Stimulated activated CD4-positive, alpha-beta T cell treated with anti-CD3 and anti-CD28 coated beads, Interleukin-12 subunit alpha, Interleukin-12 subunit beta, amount 100 ng/mL, for 48 hours (primary cell): ENCODE measurements at regions not wholly inside any gene's neighbourhood (a gene's known extent, or its start where the extent isn't known, plus 50 kb on each side); places are given as distances from the start of the nearest gene placed in this dataset.
A peak's percentile ranks its signal among the peaks of the same experiment; 100 is the strongest.

ENCODE experiments used
- DNase-seq, 3 donors: peaks; one replicate each; pipeline ENCODE4 v3.0.0-alpha.2; 2020; ENCODE audit warnings: low read depth in 2 of 3, low spot score in 1 of 3

GRCh38 chr17:45679426-45679825, 104.7 kb upstream of the CRHR1 start:
- DNase-seq = no peak

GRCh38 chr17:45680360-45680759, 103.8 kb upstream of the CRHR1 start:
- DNase-seq = no peak

- DNase-seq = no peak
These were observed 102.4 kb upstream of the CRHR1 start for GRCh38 chr17:45681706-45682105.

DNA sequence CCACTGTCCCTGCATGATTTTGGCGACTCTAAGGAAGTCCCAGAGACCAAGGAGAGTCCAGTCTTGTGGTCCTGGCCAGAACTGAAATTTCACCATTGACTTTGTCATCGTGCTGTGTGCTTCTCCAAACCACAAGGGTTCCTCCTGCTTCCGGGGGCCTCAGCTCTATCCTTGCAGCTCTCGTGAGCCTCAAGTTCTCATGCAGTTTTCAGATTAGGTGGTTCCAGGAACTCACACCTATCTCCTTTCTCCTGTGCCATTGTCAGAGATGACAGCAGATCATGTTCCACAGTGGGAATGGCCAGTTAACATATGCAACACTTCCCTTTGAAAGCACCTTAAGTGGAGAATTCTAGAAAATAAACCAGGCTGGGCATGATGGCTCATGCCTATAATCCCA, 97.9 kb upstream of the CRHR1 start:
- no peak for DNase-seq

DNA sequence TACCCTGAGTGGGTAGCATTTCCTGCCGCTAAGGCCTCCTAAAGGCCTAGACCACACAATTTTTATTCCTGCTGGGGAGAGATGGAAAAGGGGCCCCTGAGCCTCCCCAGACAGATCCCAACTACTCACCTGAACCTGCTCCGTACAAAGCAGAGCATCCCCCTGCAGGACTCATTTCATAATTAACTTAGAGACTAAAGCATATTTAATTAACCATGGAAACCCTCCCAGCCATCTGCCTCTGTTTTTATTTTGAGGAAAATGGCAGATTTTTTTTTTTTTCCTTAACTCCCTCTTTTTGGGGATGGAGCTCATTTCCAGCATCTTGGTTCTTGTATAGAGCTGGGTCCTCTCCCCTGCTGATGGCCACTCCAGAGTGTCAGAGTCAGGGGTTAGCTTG, 96.5 kb upstream of the CRHR1 start:
- no peak for DNase-seq

- no peak for DNase-seq
These were observed 95.8 kb upstream of the CRHR1 start for GRCh38 chr17:45688353-45688752.

GRCh38 chr17:45688820-45689219, 95.3 kb upstream of the CRHR1 start:
- DNase-seq = no peak

DNA sequence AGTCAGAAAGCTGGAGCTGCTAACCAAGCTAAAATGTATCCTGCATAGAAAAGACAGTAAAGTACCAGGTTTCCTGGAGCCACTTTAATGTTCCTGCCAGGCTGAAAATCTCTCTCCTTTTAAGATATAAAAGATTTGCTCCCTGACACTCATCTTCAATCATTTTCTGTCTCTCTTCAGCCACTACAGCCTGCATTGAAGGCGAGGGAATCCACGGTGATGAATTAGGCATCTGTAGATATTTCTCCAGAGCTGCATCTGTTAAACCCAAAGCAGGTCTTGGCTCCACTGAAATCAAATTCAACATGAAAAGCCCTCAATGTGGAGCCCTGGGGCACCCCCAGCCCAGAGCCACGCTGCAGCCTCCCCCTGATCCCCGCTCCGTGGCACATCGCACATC, 94.7 kb upstream of the CRHR1 start:
- no peak for DNase-seq

- no peak for DNase-seq
These were observed 93.4 kb upstream of the CRHR1 start for GRCh38 chr17:45690625-45691275.

DNA sequence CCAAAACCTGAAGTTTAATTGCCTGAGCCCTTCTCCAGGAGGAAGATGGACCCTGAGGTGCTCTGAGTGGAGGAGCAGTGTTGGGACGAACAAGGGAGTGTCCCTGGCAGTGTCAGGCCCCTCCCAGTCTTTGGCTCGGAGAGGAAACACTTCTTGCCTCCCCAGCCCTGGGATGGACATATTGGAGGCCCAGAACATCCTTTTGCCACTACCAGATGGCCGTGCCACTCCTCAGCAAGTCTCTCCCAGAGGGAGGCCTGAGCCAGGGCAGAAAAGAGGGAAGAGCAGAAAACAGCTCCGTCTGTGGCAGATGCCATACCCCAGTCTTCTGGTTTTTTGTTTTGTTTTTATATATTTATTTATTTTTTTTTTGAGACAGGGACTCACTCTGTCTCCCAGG, 91.5 kb upstream of the CRHR1 start:
- no peak for DNase-seq

DNA sequence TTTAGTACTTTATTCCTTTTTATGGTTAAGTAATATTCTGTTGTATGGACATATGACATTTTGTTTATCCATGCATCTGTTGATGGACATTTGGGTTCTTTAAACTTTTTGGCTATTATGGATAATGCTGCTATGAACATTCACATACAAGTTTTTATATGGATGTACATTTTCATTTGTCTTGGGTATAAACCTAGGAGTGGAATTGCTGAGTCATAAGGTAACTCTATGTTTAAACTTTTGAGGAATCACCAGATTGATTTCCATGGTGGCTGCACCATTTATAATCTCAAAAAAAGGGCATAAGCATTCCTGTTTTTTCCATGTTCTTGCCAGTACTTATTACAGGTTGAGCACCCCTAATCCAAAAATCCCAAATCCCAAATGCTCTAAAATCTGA, 90.3 kb upstream of the CRHR1 start:
- DNase-seq = no peak

DNA sequence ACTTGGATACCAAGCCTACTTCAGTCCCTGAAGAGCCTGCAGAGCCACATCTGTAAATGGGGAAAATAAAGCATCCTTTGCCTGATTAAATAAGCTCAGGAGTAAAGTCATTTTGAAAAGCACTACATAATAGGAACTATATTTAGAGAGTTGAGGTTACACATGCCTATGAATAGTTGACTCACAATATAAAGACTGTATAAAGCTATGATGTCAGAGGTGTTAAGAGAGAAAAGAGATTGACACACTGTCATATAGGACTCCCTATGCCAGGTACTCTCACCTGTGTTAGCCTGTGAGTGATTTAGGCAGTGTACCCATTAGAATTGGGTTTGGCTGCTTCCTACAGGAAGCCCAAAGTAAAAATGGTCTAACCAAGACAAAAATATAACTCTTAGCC, 87.7 kb upstream of the CRHR1 start:
- no peak for DNase-seq

DNA sequence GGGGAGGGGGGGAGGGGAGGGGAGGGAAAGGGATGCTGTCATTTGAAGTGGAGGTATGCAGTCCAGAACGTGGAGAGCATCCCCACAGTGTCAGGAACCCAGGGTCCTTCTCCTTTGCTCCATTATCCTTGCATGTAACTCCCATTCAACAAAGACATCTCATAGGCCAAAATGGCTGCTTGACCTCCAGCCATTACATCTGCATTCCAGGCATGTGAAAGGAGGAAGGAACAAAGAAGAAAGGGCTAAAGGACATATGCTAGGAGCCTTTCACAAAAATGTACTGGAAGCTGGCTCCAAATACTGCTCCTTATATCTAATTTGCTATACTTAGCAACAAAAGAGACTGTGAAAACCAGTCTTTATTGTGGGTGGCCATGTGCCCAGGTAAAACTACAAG, 87.0 kb upstream of the CRHR1 start:
- no peak for DNase-seq

GRCh38 chr17:45700171-45701090, 83.7 kb upstream of the CRHR1 start:
- DNase-seq = no peak

- no peak for DNase-seq
These were observed 81.4 kb upstream of the CRHR1 start for GRCh38 chr17:45702666-45703266.

- DNase-seq = no peak
These were observed 80.8 kb upstream of the CRHR1 start for GRCh38 chr17:45703348-45703747.

GRCh38 chr17:45703806-45704205, 80.3 kb upstream of the CRHR1 start:
- no peak for DNase-seq

GRCh38 chr17:45704251-45704650, 79.9 kb upstream of the CRHR1 start:
- DNase-seq = no peak

DNA sequence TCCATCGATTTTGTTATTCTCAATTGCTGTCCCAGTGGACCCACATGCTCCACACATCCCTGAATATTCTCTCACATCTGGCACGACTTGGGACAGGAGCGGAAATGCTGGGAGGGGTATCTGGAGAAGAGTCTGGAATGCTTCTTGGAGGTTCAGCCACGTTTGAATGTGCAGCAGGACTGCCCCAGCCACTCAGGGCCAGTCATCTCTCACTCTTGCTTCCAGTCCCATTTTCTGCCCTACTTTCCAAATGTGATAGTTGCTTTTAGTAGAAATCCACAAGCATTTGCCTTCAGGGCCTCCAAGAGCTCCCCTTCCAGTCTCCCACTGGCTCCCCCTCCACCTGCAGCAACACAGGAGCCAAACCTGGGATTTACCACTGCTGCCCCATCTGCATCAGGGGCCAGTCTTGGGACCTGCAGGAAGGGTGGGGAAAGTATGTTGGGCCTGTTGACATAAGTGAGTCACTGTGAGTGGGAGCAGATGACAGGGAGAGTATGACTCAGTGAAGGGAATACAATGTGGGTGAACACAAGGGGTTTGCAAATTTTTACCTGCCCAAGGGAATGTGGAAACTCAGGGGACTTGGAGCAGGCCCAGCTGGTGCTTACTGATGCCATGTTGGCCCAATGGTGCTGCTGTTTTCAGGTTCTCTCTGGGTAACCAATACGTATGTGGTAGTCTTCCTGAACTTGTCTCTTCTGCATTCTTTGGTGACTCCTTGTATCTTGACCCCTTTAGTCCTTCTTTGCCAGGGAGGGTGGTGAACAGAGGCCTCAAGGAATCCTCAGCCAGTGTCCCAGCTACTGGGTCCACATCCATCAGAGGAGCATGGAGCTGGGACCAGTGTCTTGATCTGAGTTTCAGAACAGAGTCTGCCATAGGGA, 78.8 kb upstream of the CRHR1 start:
- peak in 1 of 3 donors; percentile 2 for DNase-seq

GRCh38 chr17:45706033-45706432, 78.1 kb upstream of the CRHR1 start:
- no peak for DNase-seq

DNA sequence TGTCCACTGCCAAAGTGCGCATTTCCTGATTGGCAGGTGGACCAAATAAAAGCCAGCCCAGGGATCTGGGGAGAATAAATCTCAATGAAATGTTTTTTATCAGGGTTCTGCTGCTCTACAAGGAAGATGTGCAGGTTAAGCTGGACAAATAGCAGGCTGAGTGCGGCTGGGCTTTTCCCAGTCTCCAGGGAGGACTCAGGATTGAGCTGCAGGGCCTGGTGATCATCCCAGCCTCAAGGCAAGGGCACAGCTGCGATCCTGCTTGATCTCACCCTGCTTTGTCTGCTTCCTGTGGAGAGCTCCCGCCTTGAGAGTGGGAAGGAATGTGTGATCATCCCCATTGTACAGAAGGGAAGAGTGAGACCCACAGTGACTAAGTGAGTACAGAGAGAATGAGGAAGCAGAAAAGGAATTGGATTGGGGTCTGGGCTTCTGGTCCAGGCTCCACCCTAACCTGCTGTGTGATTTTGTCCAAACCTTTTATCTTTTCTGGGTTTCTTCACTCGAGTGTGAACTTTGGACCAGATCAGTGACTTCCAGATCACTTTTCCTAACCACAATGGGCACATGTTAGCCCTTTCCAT, 75.3 kb upstream of the CRHR1 start:
- DNase-seq = no peak
